Mesothelial cell of epicardium (in vitro differentiated cells): ENCODE measurements at regions not wholly inside any gene's neighbourhood (a gene's known extent, or its start where the extent isn't known, plus 50 kb on each side); places are given as distances from the start of the nearest gene placed in this dataset.
"Not testable (repeated sequence)": the region's sequence is repeated elsewhere in the genome, so short reads cannot be mapped to it uniquely, and the experiment has no call there.

Source experiments
- DNase-seq, 2 experiments: peaks; one replicate each; pipeline ENCODE4 v3.0.0; 2021; ENCODE audit warnings: low spot score in 2 of 2; ENCODE audit not compliant: unreplicated experiment in 2 of 2
- H3K27ac Mint-ChIP-seq: 2 replicates; pipeline ENCODE4 v1.8.0; 2021; ENCODE audit warnings: mixed read lengths
- H3K27me3 Mint-ChIP-seq: 2 replicates; pipeline ENCODE4 v1.8.0; 2021; ENCODE audit warnings: low read depth, mixed read lengths
- H3K36me3 Mint-ChIP-seq: 2 replicates; pipeline ENCODE4 v1.8.0; 2021; ENCODE audit warnings: mixed read lengths
- H3K4me1 Mint-ChIP-seq: 2 replicates; pipeline ENCODE4 v1.8.0; 2021; ENCODE audit warnings: mixed read lengths
- H3K4me3 Mint-ChIP-seq: 2 replicates; pipeline ENCODE4 v1.8.0; 2021; ENCODE audit warnings: mild to moderate bottlenecking, moderate library complexity, mixed read lengths
- H3K9me3 Mint-ChIP-seq: 2 replicates; pipeline ENCODE4 v1.8.0; 2021; ENCODE audit warnings: mixed read lengths
- CTCF ChIP-seq: fragments of 200-600 bp; sonication (generic); IDR thresholded peaks from one replicate; pipeline ENCODE4 v1.5.0; 2021; ENCODE audit warnings: antibody characterized with exemption; ENCODE audit not compliant: unreplicated experiment

- no peak for DNase-seq
- Mint-ChIP-seq H3K4me3 (no peak overlapping the region), H3K36me3 (no peaks in the 10 kb centered on the region), H3K27me3 (no peaks in the 10 kb centered on the region), H3K4me1 (peaks cover 52% of the 10 kb centered on the region), H3K9me3 (no peaks in the 10 kb centered on the region), H3K27ac (peak overlapping the region; percentile 81)
- TF ChIP-seq CTCF, result no peak
These were observed 68.0 kb downstream of the LUZP4 start for GRCh38 chrX:115357326-115358120.

- not testable (repeated sequence) for H3K4me3 Mint-ChIP-seq
These were observed 70.0 kb downstream of the LUZP4 start for GRCh38 chrX:115359508-115359907.

DNA sequence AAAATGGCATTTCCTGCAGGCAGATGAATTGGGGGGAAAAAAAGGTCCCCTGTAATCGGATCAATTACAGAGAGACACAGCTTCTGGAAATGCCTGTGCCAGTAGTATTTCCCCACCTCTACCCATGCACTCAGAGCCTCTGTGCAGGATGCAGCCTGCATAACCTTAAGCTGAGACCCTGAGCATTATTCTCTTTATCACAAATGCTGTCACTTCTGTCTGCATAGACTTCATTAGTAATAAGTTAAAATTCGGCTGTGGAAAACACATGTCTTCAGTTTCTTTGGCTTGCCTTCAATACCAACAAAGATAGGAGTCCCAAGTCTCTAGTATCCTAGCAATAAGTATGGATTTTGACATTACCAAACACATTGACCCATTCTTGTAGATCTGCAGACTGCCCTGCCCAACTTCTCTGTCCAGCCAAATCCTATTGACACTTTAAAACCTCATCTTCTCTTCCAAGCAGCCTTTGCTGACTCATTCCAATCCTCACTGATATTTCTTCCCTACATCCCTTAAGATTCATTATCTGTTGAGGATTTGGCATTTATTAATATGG, 70.8 kb downstream of the LUZP4 start:
- peaks cover 77% of the 10 kb centered on the region for H3K4me1 Mint-ChIP-seq
- DNase-seq, result no peak
- H3K27ac Mint-ChIP-seq, result peak overlapping the region; percentile 22
- TF ChIP-seq CTCF, result no peak
- no peak overlapping the region for H3K4me3 Mint-ChIP-seq
- H3K9me3 Mint-ChIP-seq, result no peaks in the 10 kb centered on the region
- H3K27me3 Mint-ChIP-seq, result no peaks in the 10 kb centered on the region
- H3K36me3 Mint-ChIP-seq, result no peaks in the 10 kb centered on the region

More at GRCh38 chrX:115359508-115359907, 70.0 kb downstream of the LUZP4 start:
- H3K36me3 Mint-ChIP-seq, H3K9me3 Mint-ChIP-seq, DNase-seq, H3K27me3 Mint-ChIP-seq: not testable (repeated sequence)
- peaks cover 70% of the 10 kb centered on the region for H3K4me1 Mint-ChIP-seq
- H3K27ac Mint-ChIP-seq, result peak overlapping the region; percentile 70

DNA sequence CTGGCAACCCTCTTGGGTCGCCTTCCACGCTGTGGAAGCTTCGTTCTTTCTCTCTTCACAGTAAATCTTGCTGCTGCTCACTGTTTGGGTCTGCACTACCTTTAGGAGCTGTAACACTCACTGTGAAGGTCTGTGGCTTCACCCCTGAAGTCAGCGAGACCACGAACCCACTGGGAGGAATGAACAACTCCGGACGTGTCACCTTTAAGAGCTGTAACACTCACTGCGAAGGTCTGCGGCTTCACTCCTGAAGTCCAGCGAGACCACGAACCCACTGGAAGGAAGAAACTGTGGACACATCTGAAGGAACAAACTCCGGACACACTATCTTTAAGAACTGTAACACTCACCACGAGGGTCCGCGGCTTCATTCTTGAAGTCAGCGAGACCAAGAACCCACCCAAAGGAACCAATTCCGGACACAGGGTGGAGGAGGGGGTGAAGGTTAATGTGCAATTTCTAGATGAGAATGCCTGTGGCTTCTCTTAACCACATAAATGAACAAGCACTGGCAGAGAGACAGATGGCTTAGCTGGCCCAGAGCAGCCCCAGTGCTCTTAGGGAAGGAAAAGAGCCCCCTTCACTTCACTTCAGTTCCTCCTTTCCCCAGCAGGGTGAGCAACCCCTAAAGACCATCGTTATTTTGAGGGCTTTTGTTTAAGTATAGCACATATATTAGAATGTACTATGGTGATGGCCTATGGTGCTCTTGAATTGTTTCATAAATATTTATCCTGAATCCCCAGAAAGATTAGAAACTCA, 73.0 kb downstream of the LUZP4 start:
- H3K27ac Mint-ChIP-seq, result peak overlapping the region; percentile 10
- no peaks in the 10 kb centered on the region for H3K27me3 Mint-ChIP-seq
- no peak for DNase-seq
- no peaks in the 10 kb centered on the region for H3K9me3 Mint-ChIP-seq
- peak; percentile 54 for TF ChIP-seq CTCF
- H3K4me3 Mint-ChIP-seq, result no peak overlapping the region
- no peaks in the 10 kb centered on the region for H3K36me3 Mint-ChIP-seq
- peaks cover 75% of the 10 kb centered on the region for H3K4me1 Mint-ChIP-seq

DNA sequence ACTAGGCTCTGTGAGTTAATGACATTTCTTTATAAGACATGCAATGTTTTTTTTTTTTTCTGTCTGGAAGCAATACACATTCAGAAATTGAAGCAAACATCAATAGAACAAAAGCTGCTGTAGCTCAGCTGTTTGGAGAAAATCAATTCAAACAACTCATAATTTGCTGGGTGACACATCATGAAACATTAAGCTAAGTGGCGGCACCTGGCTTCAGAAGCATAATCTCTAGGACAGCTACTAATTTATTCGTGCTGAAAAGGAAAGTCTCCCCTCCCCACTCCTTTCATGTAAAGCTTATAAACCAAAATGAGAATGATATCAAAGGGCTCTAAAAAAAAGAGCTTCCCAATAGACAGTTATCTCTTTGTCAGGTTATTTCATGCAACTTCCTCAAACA, 73.9 kb downstream of the LUZP4 start:
- Mint-ChIP-seq H3K27ac (peak overlapping the region; percentile 54), H3K27me3 (no peaks in the 10 kb centered on the region), H3K4me3 (no peak overlapping the region), H3K4me1 (peaks cover 73% of the 10 kb centered on the region), H3K36me3 (no peaks in the 10 kb centered on the region), H3K9me3 (no peaks in the 10 kb centered on the region)
- no peak for DNase-seq
- TF ChIP-seq CTCF, result no peak

- Mint-ChIP-seq H3K27me3 (no peaks in the 10 kb centered on the region), H3K9me3 (no peaks in the 10 kb centered on the region), H3K4me1 (peaks cover 73% of the 10 kb centered on the region), H3K4me3 (no peak overlapping the region), H3K36me3 (no peaks in the 10 kb centered on the region), H3K27ac (peak overlapping the region; percentile 54)
- no peak for DNase-seq
- TF ChIP-seq CTCF, result no peak
These were observed 74.4 kb downstream of the LUZP4 start for GRCh38 chrX:115363897-115364296.
